Coronary artery (tissue), 2 donors: ENCODE measurements at regions not wholly inside any gene's neighbourhood (a gene's known extent, or its start where the extent isn't known, plus 50 kb on each side); places are given as distances from the start of the nearest gene placed in this dataset.
"Not testable (repeated sequence)": the region's sequence is repeated elsewhere in the genome, so short reads cannot be mapped to it uniquely, and the experiment has no call there.

Source experiments
- DNase-seq: peaks from one replicate; pipeline ENCODE4 v3.0.0-alpha.2; 2017; ENCODE audit warnings: low spot score
- H3K27ac ChIP-seq, 2 donors: fragments of 200-600 bp; sonication (generic); one replicate each; pipeline ENCODE4 v1.5.1; 2016 to 2019
- H3K4me3 ChIP-seq: fragments of 200-600 bp; sonication (generic); 2 replicates; pipeline ENCODE4 v1.5.1; 2016; ENCODE audit warnings: mild to moderate bottlenecking, moderate library complexity
- TF ChIP-seq, protein P1 (sequence below): fragments of 200-600 bp; sonication (generic); IDR thresholded peaks from one replicate; pipeline ENCODE4 v1.5.1; 2019; ENCODE audit warnings: antibody characterized with exemption

- H3K4me3 ChIP-seq = no peak overlapping the region
- TF ChIP-seq, protein P1, sequence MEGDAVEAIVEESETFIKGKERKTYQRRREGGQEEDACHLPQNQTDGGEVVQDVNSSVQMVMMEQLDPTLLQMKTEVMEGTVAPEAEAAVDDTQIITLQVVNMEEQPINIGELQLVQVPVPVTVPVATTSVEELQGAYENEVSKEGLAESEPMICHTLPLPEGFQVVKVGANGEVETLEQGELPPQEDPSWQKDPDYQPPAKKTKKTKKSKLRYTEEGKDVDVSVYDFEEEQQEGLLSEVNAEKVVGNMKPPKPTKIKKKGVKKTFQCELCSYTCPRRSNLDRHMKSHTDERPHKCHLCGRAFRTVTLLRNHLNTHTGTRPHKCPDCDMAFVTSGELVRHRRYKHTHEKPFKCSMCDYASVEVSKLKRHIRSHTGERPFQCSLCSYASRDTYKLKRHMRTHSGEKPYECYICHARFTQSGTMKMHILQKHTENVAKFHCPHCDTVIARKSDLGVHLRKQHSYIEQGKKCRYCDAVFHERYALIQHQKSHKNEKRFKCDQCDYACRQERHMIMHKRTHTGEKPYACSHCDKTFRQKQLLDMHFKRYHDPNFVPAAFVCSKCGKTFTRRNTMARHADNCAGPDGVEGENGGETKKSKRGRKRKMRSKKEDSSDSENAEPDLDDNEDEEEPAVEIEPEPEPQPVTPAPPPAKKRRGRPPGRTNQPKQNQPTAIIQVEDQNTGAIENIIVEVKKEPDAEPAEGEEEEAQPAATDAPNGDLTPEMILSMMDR = no peak
- no peak for DNase-seq
- no peak overlapping the region for H3K27ac ChIP-seq
These were observed 92.1 kb upstream of the LRRN2 start for GRCh38 chr1:204777591-204777990.

DNA sequence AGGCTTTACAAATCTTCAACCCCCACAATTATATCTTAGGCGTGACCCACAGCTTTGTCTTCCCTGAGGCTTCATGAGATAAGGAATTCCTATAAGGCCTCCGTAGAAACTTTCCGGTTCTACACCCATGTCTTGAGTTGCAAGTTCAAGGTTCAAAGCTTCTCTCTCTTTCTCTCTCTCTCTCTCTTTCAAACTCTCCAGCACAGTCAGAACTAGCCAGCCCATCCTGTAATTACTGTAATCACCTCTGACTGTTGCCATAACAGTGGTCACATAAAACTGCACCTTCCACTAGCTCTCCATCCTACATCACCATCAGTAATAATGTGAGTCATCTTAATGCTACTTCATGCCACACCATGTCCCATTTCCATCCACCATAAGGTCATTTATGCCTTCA is 90.0 kb upstream of the NFASC start:
- no peak overlapping the region for H3K4me3 ChIP-seq
- H3K27ac ChIP-seq = no peak overlapping the region
- TF ChIP-seq, protein P1 = no peak
- no peak for DNase-seq

- TF ChIP-seq, protein P1 = no peak
- no peak for DNase-seq
- Histone ChIP-seq H3K27ac (no peak overlapping the region), H3K4me3 (no peak overlapping the region)
These were observed 88.5 kb upstream of the NFASC start for GRCh38 chr1:204782118-204782700.

DNA sequence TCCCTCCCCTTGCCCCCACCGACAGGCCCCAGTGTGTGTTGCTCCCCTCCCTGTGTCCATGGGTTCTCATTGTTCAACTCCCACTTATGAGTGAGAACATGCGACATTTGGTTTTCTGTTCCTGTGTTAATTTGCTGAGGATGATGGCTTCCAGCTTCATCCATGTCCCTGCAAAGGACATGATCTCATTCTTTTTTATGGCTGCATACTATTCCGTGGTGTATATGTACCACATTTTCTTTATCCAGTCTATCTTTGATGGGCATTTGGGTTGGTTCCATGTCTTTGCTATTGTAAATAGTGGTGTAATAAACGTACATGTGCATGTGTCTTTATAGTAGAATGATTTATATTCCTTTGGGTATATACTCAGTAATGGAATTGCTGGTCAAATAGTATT is 85.6 kb upstream of the NFASC start:
- not testable (repeated sequence) for H3K4me3 ChIP-seq, H3K27ac ChIP-seq, DNase-seq

- Histone ChIP-seq H3K4me3 (no peak overlapping the region), H3K27ac (no peak overlapping the region)
- TF ChIP-seq, protein P1 = no peak
- peak; percentile 8 for DNase-seq
These were observed 82.2 kb upstream of the NFASC start for GRCh38 chr1:204788470-204788869.

- H3K27ac ChIP-seq = no peak overlapping the region
- TF ChIP-seq, protein P1 = peak; percentile 63
- peak; percentile 53 for DNase-seq
- H3K4me3 ChIP-seq = no peak overlapping the region
These were observed 79.0 kb upstream of the NFASC start for GRCh38 chr1:204791453-204792353.

DNA sequence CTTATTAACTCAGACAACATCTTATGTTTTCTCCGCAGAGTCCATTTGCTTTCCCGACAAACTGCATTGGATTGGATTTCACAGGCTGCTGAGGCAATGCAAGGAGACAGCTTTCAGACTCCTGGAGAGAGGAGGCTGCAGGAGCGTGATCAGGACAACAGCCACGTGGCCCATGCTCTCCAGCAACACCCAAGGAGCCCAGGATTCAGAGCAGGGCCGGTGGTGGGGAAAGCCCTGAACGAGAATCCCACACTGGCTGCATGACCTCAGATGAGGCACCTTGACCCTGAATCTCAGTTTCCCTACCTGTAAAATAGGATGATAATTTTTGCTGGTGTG is 78.3 kb upstream of the NFASC start:
- TF ChIP-seq, protein P1 = no peak
- DNase-seq = peak; percentile 28
- H3K4me3 ChIP-seq = no peak overlapping the region
- H3K27ac ChIP-seq = no peak overlapping the region
